CMK (cell line): ENCODE measurements at regions not wholly inside any gene's neighbourhood (a gene's known extent, or its start where the extent isn't known, plus 50 kb on each side); places are given as distances from the start of the nearest gene placed in this dataset.

Experiments used
- DNase-seq: peaks from one replicate; pipeline ENCODE4 v3.0.0-alpha.2; 2010; ENCODE audit warnings: low read depth

GRCh38 chr5:17431272-17432050, 66.6 kb upstream of the TAF11L2 start:
- DNase-seq = no peak

GRCh38 chr5:17432569-17432968, 65.5 kb upstream of the TAF11L2 start:
- DNase-seq = no peak

- DNase-seq = no peak
These were observed 64.6 kb upstream of the TAF11L2 start for GRCh38 chr5:17433406-17433805.

GRCh38 chr5:17434982-17435381, 63.0 kb upstream of the TAF11L2 start:
- no peak for DNase-seq

DNA sequence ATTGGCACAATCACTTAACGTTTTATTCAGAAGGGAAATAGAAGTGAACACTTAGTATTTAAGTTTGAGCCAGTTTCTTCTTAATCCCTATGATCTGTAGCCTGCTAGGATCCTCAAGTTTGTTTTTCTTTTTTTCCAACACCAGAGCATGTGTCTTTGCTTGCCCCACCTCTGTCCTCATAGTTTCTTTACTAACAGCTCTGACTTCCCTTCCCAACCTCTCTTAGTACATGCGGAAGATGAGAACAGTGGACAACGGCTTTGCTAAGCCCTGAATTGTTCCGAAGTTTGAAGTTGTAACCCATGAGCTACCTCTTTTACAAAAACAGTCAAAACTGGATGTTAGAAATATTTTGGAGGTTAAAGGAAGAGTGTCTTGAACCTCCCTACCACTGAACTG, 61.7 kb upstream of the TAF11L2 start:
- DNase-seq = no peak

DNA sequence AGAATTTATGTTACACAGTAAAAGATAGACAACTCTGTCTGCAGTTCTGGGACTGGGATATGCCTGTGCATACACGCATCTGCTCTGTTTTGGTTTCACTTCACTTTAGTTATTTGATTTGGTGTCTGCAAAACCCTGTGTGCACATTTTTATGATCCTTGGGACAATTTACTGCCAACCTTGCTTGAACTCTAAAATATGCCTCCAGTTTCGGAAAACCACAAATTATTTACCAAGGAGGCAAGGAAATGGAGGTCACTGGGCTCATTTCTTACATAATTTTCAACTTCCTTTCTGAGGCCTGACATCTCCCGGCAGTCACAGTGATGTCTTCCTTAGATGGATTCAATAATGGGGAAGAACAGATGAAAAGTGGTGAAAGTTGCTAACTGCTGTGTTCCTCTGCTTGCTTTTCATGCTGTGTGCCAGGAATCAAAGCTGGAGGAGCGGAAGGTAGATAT, 61.2 kb upstream of the TAF11L2 start:
- no peak for DNase-seq

DNA sequence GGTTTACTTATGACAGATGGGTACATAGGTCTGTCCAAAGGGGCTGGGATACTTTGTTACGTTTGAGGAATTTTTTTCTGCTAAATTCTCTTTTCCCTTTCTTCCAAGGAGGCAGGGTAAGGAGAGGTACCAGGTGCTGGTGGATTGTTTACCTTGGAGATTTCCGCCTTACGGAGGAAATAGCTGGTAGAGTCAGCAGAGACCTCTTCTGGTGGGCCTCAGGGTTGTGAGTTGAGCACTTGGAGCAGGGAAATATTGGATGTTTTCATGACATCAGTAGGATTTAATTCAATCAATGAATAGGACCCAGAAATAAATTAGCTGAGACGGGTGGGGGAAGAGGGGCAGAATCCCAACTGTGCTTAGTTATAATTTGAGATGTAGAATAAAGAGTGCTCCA, 60.0 kb upstream of the TAF11L2 start:
- DNase-seq = no peak

DNA sequence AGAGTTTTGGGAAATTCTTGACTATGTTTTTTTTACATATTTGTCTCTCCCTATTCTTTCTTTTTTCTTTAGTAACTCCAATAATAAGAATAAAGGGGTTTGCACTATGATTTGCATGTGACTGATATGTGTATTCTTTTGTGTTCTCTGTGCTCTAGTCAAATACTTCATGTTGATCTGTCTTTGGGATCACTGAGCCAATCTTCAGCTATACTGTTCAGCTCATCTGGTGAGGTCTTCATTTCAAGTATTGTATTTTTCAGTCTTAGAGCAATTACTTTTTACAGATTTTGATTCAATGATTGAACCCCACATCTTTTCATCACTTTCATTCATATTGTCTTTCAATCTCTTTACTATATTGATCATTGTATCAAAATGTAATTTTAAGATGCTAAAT, 58.1 kb upstream of the TAF11L2 start:
- DNase-seq = no peak

GRCh38 chr5:17440766-17441165, 57.3 kb upstream of the TAF11L2 start:
- no peak for DNase-seq

DNA sequence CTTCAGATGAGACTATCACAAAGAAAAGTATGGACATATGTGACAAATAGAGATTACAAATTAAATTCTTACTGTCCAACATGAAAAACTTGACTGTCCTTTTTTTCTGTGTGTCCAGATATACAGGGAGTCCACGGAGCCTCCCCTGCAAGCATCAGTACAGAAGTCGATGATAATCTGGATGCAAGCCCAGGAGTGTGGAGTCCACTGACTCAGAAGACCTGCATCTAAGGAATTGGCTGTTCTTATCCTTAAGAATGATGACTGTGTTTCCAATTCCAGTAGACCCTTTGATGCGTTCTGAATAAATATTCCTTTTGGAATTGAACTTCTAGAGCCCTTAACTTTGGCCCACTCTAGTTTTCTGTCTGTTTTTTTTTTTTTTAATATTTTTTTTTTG, 56.7 kb upstream of the TAF11L2 start:
- no peak for DNase-seq

DNA sequence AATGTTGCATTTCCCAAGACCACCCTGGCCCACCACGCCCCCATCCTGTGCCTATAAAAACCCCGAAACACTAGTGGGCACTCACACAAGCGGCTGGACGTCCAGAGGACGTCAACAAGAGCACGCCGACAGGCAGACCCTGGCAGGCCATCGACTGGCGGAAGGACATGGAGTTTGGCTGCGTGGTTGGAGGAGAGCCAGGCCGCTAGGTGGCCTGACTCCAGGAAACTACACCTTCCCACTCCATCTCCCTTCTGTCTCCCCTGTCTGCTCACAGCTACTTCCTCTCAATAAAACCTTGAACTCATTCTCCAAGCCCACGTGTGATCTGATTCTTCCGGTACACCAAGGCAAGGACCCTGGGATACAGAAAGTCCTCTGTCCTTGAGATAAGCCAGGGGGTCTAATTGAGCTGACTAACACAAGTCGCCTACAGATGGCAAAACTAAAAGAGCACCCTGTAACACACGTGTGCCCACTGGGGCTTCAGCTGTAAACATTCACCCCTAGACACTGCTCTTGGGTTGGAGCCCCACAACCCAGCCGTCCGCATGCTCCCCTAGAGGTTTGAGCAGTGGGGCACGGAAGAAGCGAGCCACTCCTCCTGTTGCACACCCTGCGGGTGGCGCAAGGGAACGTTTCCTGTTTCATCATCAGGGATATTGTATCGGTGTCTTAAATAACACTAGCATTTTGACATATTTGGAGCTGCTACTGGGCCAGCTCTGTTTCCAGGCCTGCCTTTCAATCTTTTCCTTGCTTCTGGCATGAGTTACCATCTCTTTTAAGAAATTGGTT, 54.5 kb upstream of the TAF11L2 start:
- no peak for DNase-seq

DNA sequence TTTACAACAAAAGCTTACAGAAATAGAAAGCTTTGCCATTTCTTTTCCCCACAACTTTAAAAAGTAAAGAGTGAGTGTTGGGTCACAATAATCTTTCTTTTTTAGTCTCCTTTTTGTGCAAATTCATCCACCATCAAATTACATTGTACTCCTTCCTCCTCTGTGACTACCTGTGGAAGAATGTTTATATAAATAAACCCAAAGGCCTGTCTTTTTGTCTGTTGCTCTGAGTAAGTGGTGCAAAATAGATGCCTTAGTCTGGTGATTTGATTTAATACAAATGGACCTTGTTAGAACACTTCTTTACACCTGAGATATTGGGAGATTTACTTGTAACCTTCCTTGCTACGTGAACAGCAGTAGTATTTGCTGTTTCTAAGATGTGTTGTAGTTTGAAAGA, 53.5 kb upstream of the TAF11L2 start:
- no peak for DNase-seq

- DNase-seq = no peak
These were observed 52.8 kb upstream of the TAF11L2 start for GRCh38 chr5:17445185-17445584.
